ENCODE measurements at regions not wholly inside any gene's neighbourhood (a gene's known extent, or its start where the extent isn't known, plus 50 kb on each side); places are given as distances from the start of the nearest gene placed in this dataset.

- H3K36me3 Mint-ChIP-seq (ENCODE audit: insufficient read depth, unreplicated experiment), result no peaks in the 10 kb centered on the region
- DNase-seq, result no peak
- intact Hi-C loops (cut with micrococcal nuclease; ENCODE audit: unreplicated experiment), result loop anchor here (10.0 kb wide), 1 partner anchor 216 kb away; no protein-coding TSS in a partner anchor
- H3K9me3 Mint-ChIP-seq (ENCODE audit: low read depth, unreplicated experiment), result peaks cover 6% of the 10 kb centered on the region
- peaks cover 20% of the 10 kb centered on the region for H3K4me1 Mint-ChIP-seq (ENCODE audit: low read depth, unreplicated experiment)
- BruUV-seq (replicated peaks), result no TSS peak
- no peaks in the 10 kb centered on the region for H3K27me3 Mint-ChIP-seq (ENCODE audit: unreplicated experiment)
- no peak overlapping the region for H3K27ac Mint-ChIP-seq (ENCODE audit: unreplicated experiment)
- CTCF ChIA-PET, result no interaction called here
- no peak overlapping the region for H3K4me3 Mint-ChIP-seq (ENCODE audit: low read depth, unreplicated experiment)
- TF ChIP-seq CTCF (IDR thresholded peaks at IDR 0.05; ENCODE audit: unreplicated experiment), result no peak
Measured at GRCh38 chr12:60191271-60191670, 595.4 kb downstream of the SLC16A7 start.

GRCh38 chr12:60191676-60192359 is 596.0 kb downstream of the SLC16A7 start:
- TF ChIP-seq CTCF (IDR thresholded peaks at IDR 0.05; ENCODE audit: unreplicated experiment), result no peak
- Mint-ChIP-seq H3K9me3 (ENCODE audit: low read depth, unreplicated experiment) (peaks cover 6% of the 10 kb centered on the region), H3K27me3 (ENCODE audit: unreplicated experiment) (no peaks in the 10 kb centered on the region), H3K36me3 (ENCODE audit: insufficient read depth, unreplicated experiment) (no peaks in the 10 kb centered on the region), H3K27ac (ENCODE audit: unreplicated experiment) (no peak overlapping the region), H3K4me3 (ENCODE audit: low read depth, unreplicated experiment) (no peak overlapping the region), H3K4me1 (ENCODE audit: low read depth, unreplicated experiment) (peaks cover 26% of the 10 kb centered on the region)
- CTCF ChIA-PET, result interaction anchor here (1.0 kb wide), 1 partner anchor 19 kb away, joined by 4 read pairs; no protein-coding TSS in a partner anchor
- no TSS peak for BruUV-seq (replicated peaks)
- no peak for DNase-seq
- intact Hi-C loops (cut with micrococcal nuclease; ENCODE audit: unreplicated experiment), result loop anchor here (10.0 kb wide), 1 partner anchor 217 kb away; no protein-coding TSS in a partner anchor

- intact Hi-C loops (cut with micrococcal nuclease; ENCODE audit: unreplicated experiment), result loop anchor here (10.0 kb wide), 1 partner anchor 220 kb away; no protein-coding TSS in a partner anchor
- Mint-ChIP-seq H3K27ac (ENCODE audit: unreplicated experiment) (peak overlapping the region; percentile 29), H3K36me3 (ENCODE audit: insufficient read depth, unreplicated experiment) (no peaks in the 10 kb centered on the region), H3K4me1 (ENCODE audit: low read depth, unreplicated experiment) (peaks cover 35% of the 10 kb centered on the region), H3K4me3 (ENCODE audit: low read depth, unreplicated experiment) (no peak overlapping the region), H3K9me3 (ENCODE audit: low read depth, unreplicated experiment) (peaks cover 4% of the 10 kb centered on the region), H3K27me3 (ENCODE audit: unreplicated experiment) (no peaks in the 10 kb centered on the region)
- TF ChIP-seq CTCF (IDR thresholded peaks at IDR 0.05; ENCODE audit: unreplicated experiment), result no peak
- CTCF ChIA-PET, result no interaction called here
- no TSS peak for BruUV-seq (replicated peaks)
- no peak for DNase-seq
Measured at GRCh38 chr12:60194678-60195077, 598.8 kb downstream of the SLC16A7 start.

- Mint-ChIP-seq H3K4me3 (ENCODE audit: low read depth, unreplicated experiment) (no peak overlapping the region), H3K36me3 (ENCODE audit: insufficient read depth, unreplicated experiment) (no peaks in the 10 kb centered on the region), H3K9me3 (ENCODE audit: low read depth, unreplicated experiment) (no peaks in the 10 kb centered on the region), H3K27ac (ENCODE audit: unreplicated experiment) (peak overlapping the region; percentile 29), H3K4me1 (ENCODE audit: low read depth, unreplicated experiment) (peaks cover 35% of the 10 kb centered on the region), H3K27me3 (ENCODE audit: unreplicated experiment) (no peaks in the 10 kb centered on the region)
- CTCF ChIA-PET, result no interaction called here
- DNase-seq, result no peak
- BruUV-seq (replicated peaks), result no TSS peak
- no peak for TF ChIP-seq CTCF (IDR thresholded peaks at IDR 0.05; ENCODE audit: unreplicated experiment)
- intact Hi-C loops (cut with micrococcal nuclease; ENCODE audit: unreplicated experiment), result loop anchor here (10.0 kb wide), 1 partner anchor 221 kb away; no protein-coding TSS in a partner anchor
Measured at GRCh38 chr12:60195483-60195882, 599.7 kb downstream of the SLC16A7 start.

All from Calu3 (cell line).